Cardiac muscle cell (in vitro differentiated cells and primary cell): ENCODE measurements at regions not wholly inside any gene's neighbourhood (a gene's known extent, or its start where the extent isn't known, plus 50 kb on each side); places are given as distances from the start of the nearest gene placed in this dataset.

Experiments used
- DNase-seq, 2 donors: peaks; one replicate each; pipeline versions ENCODE4 v3.0.0 to v3.0.0-alpha.2; 2010 to 2017; ENCODE audit warnings: low read depth in 1 of 2, low spot score in 1 of 2
- H3K27ac ChIP-seq: fragments of 200-600 bp; sonication (generic); 2 replicates; pipeline ENCODE4 v1.5.1; 2016
- H3K27me3 ChIP-seq: fragments of 200-600 bp; sonication (generic); 2 replicates; pipeline ENCODE4 v1.6.0; 2016; ENCODE audit warnings: control low read depth
- H3K36me3 ChIP-seq: fragments of 200-600 bp; sonication (generic); 2 replicates; pipeline ENCODE4 v1.5.1; 2016; ENCODE audit warnings: control low read depth
- H3K4me1 ChIP-seq: fragments of 200-600 bp; sonication (generic); 2 replicates; pipeline ENCODE4 v1.8.1; 2017; ENCODE audit warnings: low read depth, mild to moderate bottlenecking, mixed run types
- H3K4me3 ChIP-seq: fragments of 200-600 bp; sonication (generic); 2 replicates; pipeline ENCODE4 v1.5.1; 2016; ENCODE audit warnings: mild to moderate bottlenecking
- H3K9me3 ChIP-seq: fragments of 200-600 bp; sonication (generic); 2 replicates; pipeline ENCODE4 v1.5.1; 2017; ENCODE audit warnings: low read depth, mild to moderate bottlenecking, control low read depth
- TF ChIP-seq, protein P1 (sequence below): IDR thresholded peaks from 2 replicates; pipeline ENCODE4 v1.5.1; 2012; ENCODE audit warnings: low read depth, mild to moderate bottlenecking, low read length

DNA sequence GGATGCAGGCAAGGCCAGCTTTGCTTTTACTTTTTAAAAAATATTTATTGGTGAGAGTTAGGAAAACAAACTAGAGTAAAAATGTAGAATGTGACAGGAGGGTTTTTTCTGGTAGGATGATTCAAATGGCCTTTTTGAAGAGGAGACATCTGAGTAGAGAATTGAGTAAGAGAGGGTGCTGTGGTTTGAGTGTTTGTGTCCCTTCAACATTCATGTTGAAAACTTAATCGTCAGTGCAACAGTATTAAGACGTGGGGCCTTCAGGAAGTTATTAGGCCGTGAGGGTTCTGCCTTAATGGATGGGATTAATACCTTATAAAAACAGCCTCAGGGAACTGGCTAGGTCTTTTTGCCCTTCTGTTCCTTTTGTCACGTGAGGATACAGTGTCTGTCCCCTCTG lies 288.8 kb upstream of the C11orf87 start:
- Histone ChIP-seq H3K4me3 (no peak overlapping the region), H3K27ac (no peak overlapping the region), H3K27me3 (no peaks in the 10 kb centered on the region), H3K4me1 (no peaks in the 10 kb centered on the region), H3K9me3 (no peaks in the 10 kb centered on the region), H3K36me3 (no peaks in the 10 kb centered on the region)
- DNase-seq: no peak
- TF ChIP-seq, protein P1, sequence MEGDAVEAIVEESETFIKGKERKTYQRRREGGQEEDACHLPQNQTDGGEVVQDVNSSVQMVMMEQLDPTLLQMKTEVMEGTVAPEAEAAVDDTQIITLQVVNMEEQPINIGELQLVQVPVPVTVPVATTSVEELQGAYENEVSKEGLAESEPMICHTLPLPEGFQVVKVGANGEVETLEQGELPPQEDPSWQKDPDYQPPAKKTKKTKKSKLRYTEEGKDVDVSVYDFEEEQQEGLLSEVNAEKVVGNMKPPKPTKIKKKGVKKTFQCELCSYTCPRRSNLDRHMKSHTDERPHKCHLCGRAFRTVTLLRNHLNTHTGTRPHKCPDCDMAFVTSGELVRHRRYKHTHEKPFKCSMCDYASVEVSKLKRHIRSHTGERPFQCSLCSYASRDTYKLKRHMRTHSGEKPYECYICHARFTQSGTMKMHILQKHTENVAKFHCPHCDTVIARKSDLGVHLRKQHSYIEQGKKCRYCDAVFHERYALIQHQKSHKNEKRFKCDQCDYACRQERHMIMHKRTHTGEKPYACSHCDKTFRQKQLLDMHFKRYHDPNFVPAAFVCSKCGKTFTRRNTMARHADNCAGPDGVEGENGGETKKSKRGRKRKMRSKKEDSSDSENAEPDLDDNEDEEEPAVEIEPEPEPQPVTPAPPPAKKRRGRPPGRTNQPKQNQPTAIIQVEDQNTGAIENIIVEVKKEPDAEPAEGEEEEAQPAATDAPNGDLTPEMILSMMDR: no peak

DNA sequence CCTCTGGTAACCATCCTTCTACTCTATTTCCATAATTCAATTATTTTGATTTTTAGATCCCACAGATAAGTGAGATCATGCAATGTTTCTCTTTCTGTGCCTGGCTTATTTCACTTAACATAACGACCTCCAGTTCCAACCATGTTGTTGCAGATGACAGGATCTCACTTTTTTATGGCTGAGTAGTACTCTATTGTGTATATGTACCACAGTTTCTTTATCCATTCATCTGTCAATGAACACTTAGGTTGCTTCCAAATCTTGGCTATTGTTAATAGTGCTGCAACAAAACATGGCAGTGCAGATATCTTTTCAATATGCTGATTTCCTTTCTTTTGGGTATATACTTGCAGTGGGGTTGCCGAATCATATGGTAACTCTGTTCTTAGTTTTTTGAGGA lies 286.4 kb upstream of the C11orf87 start:
- no peak for DNase-seq
- no peaks in the 10 kb centered on the region for H3K36me3 ChIP-seq
- H3K27me3 ChIP-seq: no peaks in the 10 kb centered on the region
- no peak overlapping the region for H3K27ac ChIP-seq
- no peaks in the 10 kb centered on the region for H3K9me3 ChIP-seq
- no peak overlapping the region for H3K4me3 ChIP-seq
- H3K4me1 ChIP-seq: no peaks in the 10 kb centered on the region
- TF ChIP-seq, protein P1: no peak

DNA sequence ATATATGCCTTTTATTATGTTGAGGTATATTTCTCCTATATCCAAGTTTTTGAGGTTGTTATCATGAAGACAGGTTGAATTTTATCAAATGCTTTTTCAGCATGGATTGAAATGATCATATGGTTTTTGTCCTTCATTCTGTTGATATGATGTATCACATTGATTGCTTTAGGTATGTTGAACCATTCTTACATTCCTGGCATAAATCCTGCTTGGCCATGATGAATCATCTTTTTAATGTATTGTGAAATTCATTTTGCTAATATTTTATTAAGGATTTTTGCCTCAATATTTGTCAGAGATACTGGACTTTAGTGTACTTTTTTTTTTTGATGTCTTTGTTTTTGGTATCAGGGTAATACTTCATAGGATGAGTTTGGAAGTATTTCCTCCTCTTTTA lies 283.8 kb upstream of the C11orf87 start:
- no peak overlapping the region for H3K27ac ChIP-seq
- no peak overlapping the region for H3K4me3 ChIP-seq
- H3K9me3 ChIP-seq: no peaks in the 10 kb centered on the region
- H3K36me3 ChIP-seq: no peaks in the 10 kb centered on the region
- peak in 1 of 2 donors; percentile 30 for DNase-seq
- H3K27me3 ChIP-seq: no peaks in the 10 kb centered on the region
- TF ChIP-seq, protein P1: no peak
- H3K4me1 ChIP-seq: no peaks in the 10 kb centered on the region

DNA sequence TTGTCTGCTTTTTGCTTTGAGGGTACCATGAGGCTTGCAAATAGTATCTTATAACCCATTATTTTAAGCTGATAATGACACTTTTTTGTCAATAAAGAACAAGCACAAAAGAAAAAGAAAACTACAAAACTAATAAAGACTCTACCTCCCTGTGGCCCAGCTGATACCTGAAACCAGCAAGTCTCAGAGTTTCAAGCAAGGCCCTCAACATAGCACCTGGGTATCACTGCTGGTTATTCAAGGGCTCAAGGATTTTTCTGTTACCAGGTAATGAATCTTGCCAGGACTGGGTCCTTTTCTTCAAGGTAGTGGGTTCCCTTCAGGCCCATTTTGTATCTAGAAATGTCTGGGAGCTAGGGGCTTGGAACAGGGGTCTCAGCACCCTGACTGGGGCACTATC lies 281.6 kb upstream of the C11orf87 start:
- Histone ChIP-seq H3K4me1 (no peaks in the 10 kb centered on the region), H3K27me3 (no peaks in the 10 kb centered on the region), H3K9me3 (no peaks in the 10 kb centered on the region), H3K4me3 (no peak overlapping the region), H3K27ac (no peak overlapping the region), H3K36me3 (no peaks in the 10 kb centered on the region)
- TF ChIP-seq, protein P1: no peak
- DNase-seq: no peak

DNA sequence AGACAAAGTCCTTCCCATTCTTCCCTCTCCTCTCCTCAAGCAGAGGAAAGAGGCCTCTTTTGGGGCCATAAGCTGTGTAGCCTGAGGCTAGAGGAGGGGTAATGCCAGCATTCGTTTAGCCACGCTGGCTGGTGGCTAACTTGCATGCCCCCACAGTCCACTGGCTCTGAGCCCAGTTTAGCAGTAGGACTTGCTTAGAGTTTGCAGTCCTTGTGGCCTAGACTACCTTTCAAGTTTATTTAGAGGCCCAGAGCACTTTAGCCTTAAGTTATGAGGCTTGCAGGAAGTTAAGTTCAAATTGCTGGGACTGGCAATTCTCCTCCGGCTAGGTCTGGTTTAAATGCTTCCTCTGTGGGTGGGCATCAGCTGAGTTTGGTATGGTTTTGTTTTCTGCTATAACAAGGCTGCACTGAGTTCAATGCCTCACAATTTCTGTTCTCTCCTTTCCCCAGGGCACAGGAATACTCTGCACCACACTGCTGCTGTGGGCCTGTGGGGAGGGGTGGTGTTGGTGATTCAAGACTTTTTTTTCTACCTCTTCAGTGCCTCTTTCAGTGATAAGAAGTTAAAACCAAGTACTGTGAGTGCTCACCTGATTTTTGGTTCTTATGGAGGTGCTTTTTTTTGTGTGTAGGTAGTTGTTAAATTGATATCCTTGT lies 281.0 kb upstream of the C11orf87 start:
- H3K9me3 ChIP-seq: no peaks in the 10 kb centered on the region
- H3K4me1 ChIP-seq: no peaks in the 10 kb centered on the region
- H3K36me3 ChIP-seq: no peaks in the 10 kb centered on the region
- no peak for DNase-seq
- H3K27me3 ChIP-seq: no peaks in the 10 kb centered on the region
- no peak overlapping the region for H3K27ac ChIP-seq
- no peak overlapping the region for H3K4me3 ChIP-seq
- TF ChIP-seq, protein P1: no peak
